22Rv1 (cell line): ENCODE measurements at regions not wholly inside any gene's neighbourhood (a gene's known extent, or its start where the extent isn't known, plus 50 kb on each side); places are given as distances from the start of the nearest gene placed in this dataset.

ENCODE experiments used
- ZFX ChIP-seq: fragments of 450-650 bp; IDR thresholded peaks from 2 replicates; pipeline ENCODE4 v1.6.1; 2017; ENCODE audit warnings: antibody characterized with exemption, borderline replicate concordance
- TF ChIP-seq, protein P1 (sequence below): fragments of 450-650 bp; IDR thresholded peaks from 2 replicates; pipeline ENCODE4 v1.5.1; 2017; ENCODE audit warnings: mild to moderate bottlenecking

DNA sequence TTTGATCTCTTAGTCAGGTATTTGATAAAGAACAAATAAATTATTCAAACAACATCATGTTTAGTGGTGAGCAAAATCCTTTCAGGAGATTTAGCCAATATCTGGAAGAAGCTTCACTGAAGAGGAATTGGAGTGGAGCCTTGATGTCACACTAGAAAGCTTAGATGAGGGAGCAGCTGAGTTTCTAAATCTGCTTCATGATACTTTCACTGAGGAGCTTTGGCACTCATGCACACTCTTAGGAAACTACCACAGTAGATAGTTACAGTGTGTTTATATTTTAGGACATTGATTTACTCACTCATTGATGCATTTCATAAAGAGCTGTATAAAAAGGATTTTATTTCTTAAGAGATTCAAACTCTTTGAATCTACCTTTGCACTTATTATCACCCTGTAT is 366.2 kb upstream of the BTBD3 start:
- TF ChIP-seq, protein P1, sequence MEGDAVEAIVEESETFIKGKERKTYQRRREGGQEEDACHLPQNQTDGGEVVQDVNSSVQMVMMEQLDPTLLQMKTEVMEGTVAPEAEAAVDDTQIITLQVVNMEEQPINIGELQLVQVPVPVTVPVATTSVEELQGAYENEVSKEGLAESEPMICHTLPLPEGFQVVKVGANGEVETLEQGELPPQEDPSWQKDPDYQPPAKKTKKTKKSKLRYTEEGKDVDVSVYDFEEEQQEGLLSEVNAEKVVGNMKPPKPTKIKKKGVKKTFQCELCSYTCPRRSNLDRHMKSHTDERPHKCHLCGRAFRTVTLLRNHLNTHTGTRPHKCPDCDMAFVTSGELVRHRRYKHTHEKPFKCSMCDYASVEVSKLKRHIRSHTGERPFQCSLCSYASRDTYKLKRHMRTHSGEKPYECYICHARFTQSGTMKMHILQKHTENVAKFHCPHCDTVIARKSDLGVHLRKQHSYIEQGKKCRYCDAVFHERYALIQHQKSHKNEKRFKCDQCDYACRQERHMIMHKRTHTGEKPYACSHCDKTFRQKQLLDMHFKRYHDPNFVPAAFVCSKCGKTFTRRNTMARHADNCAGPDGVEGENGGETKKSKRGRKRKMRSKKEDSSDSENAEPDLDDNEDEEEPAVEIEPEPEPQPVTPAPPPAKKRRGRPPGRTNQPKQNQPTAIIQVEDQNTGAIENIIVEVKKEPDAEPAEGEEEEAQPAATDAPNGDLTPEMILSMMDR: no peak
- no peak for TF ChIP-seq ZFX
